Forelimb muscle (tissue), 1 donor: ENCODE measurements at regions not wholly inside any gene's neighbourhood (a gene's known extent, or its start where the extent isn't known, plus 50 kb on each side); places are given as distances from the start of the nearest gene placed in this dataset.

Experiments
- DNase-seq: peaks from one replicate; pipeline ENCODE4 v3.0.0-alpha.2; 2013; ENCODE audit warnings: low read depth

GRCh38 chr4:107252571-107252970, 216.5 kb upstream of the DKK2 start:
- DNase-seq, result no peak

GRCh38 chr4:107248571-107248970, 212.5 kb upstream of the DKK2 start:
- DNase-seq, result no peak

GRCh38 chr4:107247738-107248137, 211.6 kb upstream of the DKK2 start:
- peak; percentile 14 for DNase-seq

GRCh38 chr4:107246761-107247160, 210.6 kb upstream of the DKK2 start:
- DNase-seq, result no peak

GRCh38 chr4:107243141-107243781, 207.1 kb upstream of the DKK2 start:
- no peak for DNase-seq

- no peak for DNase-seq
Measured at GRCh38 chr4:107220976-107221375, 184.9 kb upstream of the DKK2 start.

GRCh38 chr4:107219681-107220080, 183.6 kb upstream of the DKK2 start:
- DNase-seq, result no peak

- no peak for DNase-seq
Measured at GRCh38 chr4:107216379-107216778, 180.3 kb upstream of the DKK2 start.

- no peak for DNase-seq
Measured at GRCh38 chr4:107215222-107215621, 179.1 kb upstream of the DKK2 start.

- DNase-seq, result no peak
Measured at GRCh38 chr4:107213880-107214279, 177.8 kb upstream of the DKK2 start.

- DNase-seq, result no peak
Measured at GRCh38 chr4:107213410-107213809, 177.3 kb upstream of the DKK2 start.

- no peak for DNase-seq
Measured at GRCh38 chr4:107212565-107212964, 176.5 kb upstream of the DKK2 start.

- DNase-seq, result no peak
Measured at GRCh38 chr4:107210450-107211239, 174.5 kb upstream of the DKK2 start.

GRCh38 chr4:107203733-107204132, 167.6 kb upstream of the DKK2 start:
- DNase-seq, result no peak

- no peak for DNase-seq
Measured at GRCh38 chr4:107202744-107203143, 166.6 kb upstream of the DKK2 start.

- DNase-seq, result no peak
Measured at GRCh38 chr4:107197121-107197520, 161.0 kb upstream of the DKK2 start.

- DNase-seq, result no peak
Measured at GRCh38 chr4:107196312-107196711, 160.2 kb upstream of the DKK2 start.

GRCh38 chr4:107194005-107194404, 157.9 kb upstream of the DKK2 start:
- DNase-seq, result no peak

GRCh38 chr4:107192601-107193000, 156.5 kb upstream of the DKK2 start:
- DNase-seq, result no peak

GRCh38 chr4:107187091-107187490, 151.0 kb upstream of the DKK2 start:
- DNase-seq, result no peak

GRCh38 chr4:107183155-107183774, 147.2 kb upstream of the DKK2 start:
- DNase-seq, result no peak

- DNase-seq, result no peak
Measured at GRCh38 chr4:107182347-107182746, 146.2 kb upstream of the DKK2 start.

GRCh38 chr4:107166873-107167450, 130.8 kb upstream of the DKK2 start:
- no peak for DNase-seq
